HEK293 (cell line): ENCODE measurements at regions not wholly inside any gene's neighbourhood (a gene's known extent, or its start where the extent isn't known, plus 50 kb on each side); places are given as distances from the start of the nearest gene placed in this dataset.

Source experiments
- CTCF ChIA-PET: fragments of 350-600 bp; formaldehyde crosslinking; extraction: SDS; loops from one replicate; lab custom pipeline; 2021; ENCODE audit warnings: antibody characterized with exemption; lab: Yijun Ruan, JAX
- POLR2A ChIA-PET: fragments of 300-600 bp; formaldehyde crosslinking; extraction: SDS; loops from one replicate; lab custom pipeline; 2020; ENCODE audit warnings: antibody characterized with exemption, inconsistent platforms; lab: Yijun Ruan, JAX
- H3K27ac ChIP-seq: fragments of 200-500 bp; sonication (Bioruptor generic); 2 replicates; pipeline ENCODE4 v1.5.1; 2014; ENCODE audit warnings: low read depth, low read length, control low read depth, inconsistent platforms; ENCODE audit errors: extremely low read depth
- H3K36me3 ChIP-seq, 2 experiments: fragments of 200-500 bp in 1 of 2; sonication (Bioruptor generic) in 1 of 2; 1 replicate in 1 of 2; 2 replicates in 1 of 2; pipeline ENCODE4 v1.5.1; 2014 to 2017; ENCODE audit warnings: inconsistent platforms in 2 of 2, low read length in 2 of 2; ENCODE audit not compliant: control insufficient read depth in 2 of 2, insufficient read depth in 1 of 2
- H3K4me1 ChIP-seq: fragments of 200-500 bp; sonication (Bioruptor generic); 2 replicates; pipeline ENCODE4 v1.5.1; 2014; ENCODE audit warnings: mild to moderate bottlenecking, low read length, inconsistent platforms; ENCODE audit not compliant: control insufficient read depth, insufficient read depth
- H3K4me3 ChIP-seq: 2 replicates; pipeline ENCODE4 v1.5.1; 2011; ENCODE audit warnings: low read depth, mild to moderate bottlenecking, control low read depth, low read length, moderate library complexity
- H3K9me3 ChIP-seq: fragments of 200-500 bp; sonication (Bioruptor generic); 2 replicates; pipeline ENCODE4 v1.5.1; 2014; ENCODE audit warnings: low read depth, low read length, inconsistent platforms; ENCODE audit not compliant: control insufficient read depth, insufficient read depth
- INSM2 ChIP-seq: fragments of 450-650 bp; formaldehyde crosslinking; IDR thresholded peaks from 2 replicates; pipeline ENCODE4 v1.5.1; 2016; ENCODE audit warnings: missing biosample characterization, missing genetic modification characterization
- KLF1 ChIP-seq: fragments of 450-650 bp; formaldehyde crosslinking; IDR thresholded peaks from 2 replicates; pipeline ENCODE4 v1.5.1; 2016; ENCODE audit warnings: missing biosample characterization, missing genetic modification characterization
- KLF9 ChIP-seq: fragments of 450-650 bp; formaldehyde crosslinking; IDR thresholded peaks from 2 replicates; pipeline ENCODE4 v1.5.1; 2016; ENCODE audit warnings: missing biosample characterization, missing genetic modification characterization, low read depth
- OSR2 ChIP-seq: fragments of 450-650 bp; formaldehyde crosslinking; IDR thresholded peaks from 2 replicates; pipeline ENCODE4 v1.5.1; 2016; ENCODE audit warnings: missing biosample characterization, missing genetic modification characterization
- SALL2 ChIP-seq: fragments of 450-650 bp; formaldehyde crosslinking; IDR thresholded peaks from 2 replicates; pipeline ENCODE4 v1.5.0; 2017; ENCODE audit warnings: missing biosample characterization, mild to moderate bottlenecking, missing genetic modification characterization, borderline replicate concordance
- SCRT2 ChIP-seq: fragments of 450-650 bp; formaldehyde crosslinking; IDR thresholded peaks from 2 replicates; pipeline ENCODE4 v1.5.1; 2016; ENCODE audit warnings: missing biosample characterization, missing genetic modification characterization
- ZBTB11 ChIP-seq: fragments of 450-650 bp; formaldehyde crosslinking; conservative IDR thresholded peaks from 2 replicates; pipeline ENCODE4 v1.5.1; 2016; ENCODE audit warnings: low read depth, missing biosample characterization, missing genetic modification characterization
- ZBTB6 ChIP-seq: fragments of 450-650 bp; formaldehyde crosslinking; IDR thresholded peaks from 2 replicates; pipeline ENCODE4 v1.5.1; 2017; ENCODE audit warnings: missing biosample characterization, missing genetic modification characterization
- ZFHX2 ChIP-seq: fragments of 450-650 bp; formaldehyde crosslinking; conservative IDR thresholded peaks from 2 replicates; pipeline ENCODE4 v1.5.1; 2016; ENCODE audit warnings: missing biosample characterization, missing genetic modification characterization
- ZNF148 ChIP-seq: fragments of 450-650 bp; formaldehyde crosslinking; IDR thresholded peaks from 2 replicates; pipeline ENCODE4 v1.5.0; 2017; ENCODE audit warnings: missing biosample characterization, missing genetic modification characterization, borderline replicate concordance
- ZNF174 ChIP-seq: fragments of 450-650 bp; formaldehyde crosslinking; IDR thresholded peaks from 2 replicates; pipeline ENCODE4 v1.5.0; 2017; ENCODE audit warnings: missing biosample characterization, mild to moderate bottlenecking, missing genetic modification characterization
- ZNF2 ChIP-seq: fragments of 450-650 bp; formaldehyde crosslinking; IDR thresholded peaks from 2 replicates; pipeline ENCODE4 v1.5.1; 2016; ENCODE audit warnings: missing biosample characterization, missing genetic modification characterization
- ZNF324 ChIP-seq: fragments of 450-650 bp; formaldehyde crosslinking; IDR thresholded peaks from 2 replicates; pipeline ENCODE4 v1.5.1; 2016; ENCODE audit warnings: missing biosample characterization, missing genetic modification characterization
- ZNF366 ChIP-seq: fragments of 450-650 bp; formaldehyde crosslinking; conservative IDR thresholded peaks from 2 replicates; pipeline ENCODE4 v1.5.1; 2016; ENCODE audit warnings: missing biosample characterization, missing genetic modification characterization
- ZNF501 ChIP-seq: fragments of 450-650 bp; formaldehyde crosslinking; IDR thresholded peaks from 2 replicates; pipeline ENCODE4 v1.5.1; 2016; ENCODE audit warnings: missing biosample characterization, missing genetic modification characterization
- ZNF544 ChIP-seq: fragments of 450-650 bp; formaldehyde crosslinking; IDR thresholded peaks from 2 replicates; pipeline ENCODE4 v1.5.0; 2017; ENCODE audit warnings: missing biosample characterization, missing genetic modification characterization
- ZNF600 ChIP-seq: fragments of 450-650 bp; formaldehyde crosslinking; IDR thresholded peaks from 2 replicates; pipeline ENCODE4 v1.5.1; 2016; ENCODE audit warnings: missing biosample characterization, missing genetic modification characterization
- ZNF621 ChIP-seq: fragments of 450-650 bp; formaldehyde crosslinking; IDR thresholded peaks from 2 replicates; pipeline ENCODE4 v1.5.1; 2017; ENCODE audit warnings: missing biosample characterization, missing genetic modification characterization
- ZNF624 ChIP-seq: fragments of 450-650 bp; formaldehyde crosslinking; IDR thresholded peaks from 2 replicates; pipeline ENCODE4 v1.5.1; 2017; ENCODE audit warnings: missing biosample characterization, missing genetic modification characterization
- ZNF645 ChIP-seq: fragments of 450-650 bp; formaldehyde crosslinking; IDR thresholded peaks from 2 replicates; pipeline ENCODE4; 2016; ENCODE audit warnings: missing biosample characterization, missing genetic modification characterization
- ZNF664 ChIP-seq: fragments of 450-650 bp; formaldehyde crosslinking; IDR thresholded peaks from 2 replicates; pipeline ENCODE4 v1.5.1; 2016; ENCODE audit warnings: missing biosample characterization, missing genetic modification characterization
- ZNF670 ChIP-seq: fragments of 450-650 bp; formaldehyde crosslinking; IDR thresholded peaks from 2 replicates; pipeline ENCODE4 v1.5.1; 2016; ENCODE audit warnings: missing biosample characterization, missing genetic modification characterization, low read depth
- ZNF830 ChIP-seq: fragments of 450-650 bp; IDR thresholded peaks from 2 replicates; pipeline ENCODE4 v1.5.0; 2018; ENCODE audit warnings: missing biosample characterization, missing genetic modification characterization, low read depth, mild to moderate bottlenecking, moderate library complexity
- ZSCAN30 ChIP-seq: fragments of 450-650 bp; IDR thresholded peaks from 2 replicates; pipeline ENCODE4 v1.5.1; 2018; ENCODE audit warnings: missing biosample characterization, mild to moderate bottlenecking, missing genetic modification characterization, moderate library complexity

GRCh38 chr3:168331756-168332155, 236.0 kb upstream of the GOLIM4 start:
- Histone ChIP-seq H3K4me1 (no peaks in the 10 kb centered on the region), H3K9me3 (no peaks in the 10 kb centered on the region), H3K4me3 (no peak overlapping the region), H3K27ac (no peak overlapping the region), H3K36me3 (no peaks in the 10 kb centered on the region)
- ChIA-PET POLR2A (no interaction called here), CTCF (no interaction called here)
- TF ChIP-seq KLF9 (tag by site-specific recombination) (no peak), SALL2 (tag by site-specific recombination) (no peak), ZNF324 (tag by site-specific recombination) (no peak), ZNF174 (tag by site-specific recombination) (no peak), ZNF645 (tag by site-specific recombination) (no peak), ZNF600 (tag by site-specific recombination) (no peak), ZFHX2 (tag by site-specific recombination) (no peak), ZNF830 (tag by site-specific recombination) (no peak)

GRCh38 chr3:168330983-168331382, 235.3 kb upstream of the GOLIM4 start:
- ChIA-PET POLR2A (no interaction called here), CTCF (no interaction called here)
- H3K4me1 ChIP-seq, result no peaks in the 10 kb centered on the region

More at GRCh38 chr3:168330983-168331382, 235.3 kb upstream of the GOLIM4 start:
- H3K36me3 ChIP-seq, result no peaks in the 10 kb centered on the region
- H3K9me3 ChIP-seq, result no peaks in the 10 kb centered on the region
- H3K27ac ChIP-seq, result no peak overlapping the region
- H3K4me3 ChIP-seq, result no peak overlapping the region
- no peak for TF ChIP-seq ZBTB6
- TF ChIP-seq ZNF501 (tag by site-specific recombination), result no peak
- TF ChIP-seq SCRT2, result no peak
- TF ChIP-seq ZNF664 (tag by site-specific recombination), result no peak
- TF ChIP-seq ZNF624 (tag by site-specific recombination), result no peak
- TF ChIP-seq ZNF621 (tag by site-specific recombination), result no peak
- no peak for TF ChIP-seq ZNF366
- no peak for TF ChIP-seq KLF1 (tag by site-specific recombination)
- TF ChIP-seq ZSCAN30 (tag by site-specific recombination), result no peak
- no peak for TF ChIP-seq ZNF830 (tag by site-specific recombination)
- no peak for TF ChIP-seq ZNF544
- TF ChIP-seq OSR2 (tag by site-specific recombination), result no peak
- TF ChIP-seq INSM2, result no peak
- TF ChIP-seq ZNF148, result no peak
- no peak for TF ChIP-seq ZNF2 (tag by site-specific recombination)
- TF ChIP-seq ZBTB11 (tag by site-specific recombination), result no peak
- no peak for TF ChIP-seq ZNF670 (tag by site-specific recombination)
